Coronary artery (tissue), 2 donors: ENCODE measurements at regions not wholly inside any gene's neighbourhood (a gene's known extent, or its start where the extent isn't known, plus 50 kb on each side); places are given as distances from the start of the nearest gene placed in this dataset.

Experiments
- DNase-seq: peaks from one replicate; pipeline ENCODE4 v3.0.0-alpha.2; 2017; ENCODE audit warnings: low spot score
- H3K27ac ChIP-seq, 2 donors: fragments of 200-600 bp; sonication (generic); one replicate each; pipeline ENCODE4 v1.5.1; 2016 to 2019
- H3K4me3 ChIP-seq: fragments of 200-600 bp; sonication (generic); 2 replicates; pipeline ENCODE4 v1.5.1; 2016; ENCODE audit warnings: mild to moderate bottlenecking, moderate library complexity
- TF ChIP-seq, protein P1 (sequence below): fragments of 200-600 bp; sonication (generic); IDR thresholded peaks from one replicate; pipeline ENCODE4 v1.5.1; 2019; ENCODE audit warnings: antibody characterized with exemption

DNA sequence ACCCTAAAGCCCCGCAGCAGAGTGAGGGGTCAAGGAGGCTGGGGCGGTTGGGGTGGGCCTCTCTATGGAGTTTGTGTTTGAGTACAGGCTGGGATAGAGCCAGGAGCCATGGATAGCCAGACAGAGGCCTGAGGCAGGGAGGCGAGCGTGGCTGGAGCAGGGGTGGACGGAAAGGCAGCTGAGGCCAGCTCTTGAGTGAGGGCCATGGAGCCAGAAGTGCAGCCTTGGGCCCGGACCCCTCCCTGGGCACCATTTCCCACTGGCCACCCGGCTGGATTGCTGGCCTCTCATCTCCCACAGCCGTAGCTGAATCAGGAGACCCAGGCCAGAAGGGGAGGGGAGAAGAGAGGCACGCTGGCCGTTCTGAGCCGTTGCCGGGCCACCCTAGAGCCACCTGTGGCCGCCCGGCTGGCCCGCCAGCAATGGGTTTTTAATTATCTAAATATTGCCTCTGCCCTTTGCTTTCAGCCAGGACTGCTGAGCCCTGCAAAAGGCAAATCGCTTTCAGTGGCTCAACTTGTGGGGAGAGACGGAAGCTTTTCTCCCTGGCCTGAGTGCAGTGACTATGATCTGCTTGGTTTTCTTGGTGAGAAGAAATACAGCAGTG lies 75.2 kb upstream of the GSE1 start:
- H3K27ac ChIP-seq: no peak overlapping the region
- H3K4me3 ChIP-seq: no peak overlapping the region
- no peak for DNase-seq
- TF ChIP-seq, protein P1, sequence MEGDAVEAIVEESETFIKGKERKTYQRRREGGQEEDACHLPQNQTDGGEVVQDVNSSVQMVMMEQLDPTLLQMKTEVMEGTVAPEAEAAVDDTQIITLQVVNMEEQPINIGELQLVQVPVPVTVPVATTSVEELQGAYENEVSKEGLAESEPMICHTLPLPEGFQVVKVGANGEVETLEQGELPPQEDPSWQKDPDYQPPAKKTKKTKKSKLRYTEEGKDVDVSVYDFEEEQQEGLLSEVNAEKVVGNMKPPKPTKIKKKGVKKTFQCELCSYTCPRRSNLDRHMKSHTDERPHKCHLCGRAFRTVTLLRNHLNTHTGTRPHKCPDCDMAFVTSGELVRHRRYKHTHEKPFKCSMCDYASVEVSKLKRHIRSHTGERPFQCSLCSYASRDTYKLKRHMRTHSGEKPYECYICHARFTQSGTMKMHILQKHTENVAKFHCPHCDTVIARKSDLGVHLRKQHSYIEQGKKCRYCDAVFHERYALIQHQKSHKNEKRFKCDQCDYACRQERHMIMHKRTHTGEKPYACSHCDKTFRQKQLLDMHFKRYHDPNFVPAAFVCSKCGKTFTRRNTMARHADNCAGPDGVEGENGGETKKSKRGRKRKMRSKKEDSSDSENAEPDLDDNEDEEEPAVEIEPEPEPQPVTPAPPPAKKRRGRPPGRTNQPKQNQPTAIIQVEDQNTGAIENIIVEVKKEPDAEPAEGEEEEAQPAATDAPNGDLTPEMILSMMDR: no peak

DNA sequence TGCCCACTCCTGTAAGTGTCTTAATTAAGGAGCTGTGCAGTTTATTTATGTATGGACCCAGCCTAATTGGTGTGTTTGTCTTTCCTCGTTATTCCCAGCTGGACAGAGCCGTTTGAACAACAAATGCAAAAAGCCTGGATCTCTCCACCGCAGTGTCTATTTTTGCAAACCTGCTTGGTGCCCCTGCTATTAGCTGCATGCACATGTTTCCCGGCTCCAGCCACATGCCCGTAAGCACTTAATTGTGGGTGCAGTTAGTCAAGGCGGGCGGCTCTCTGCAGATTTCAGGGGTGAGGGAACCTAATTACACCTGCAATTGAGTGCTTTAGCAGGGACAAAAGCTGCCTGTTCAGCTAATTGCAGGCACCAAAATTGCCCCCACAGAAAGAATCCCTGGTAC lies 74.0 kb upstream of the GSE1 start:
- Histone ChIP-seq H3K27ac (no peak overlapping the region), H3K4me3 (no peak overlapping the region)
- DNase-seq: no peak
- TF ChIP-seq, protein P1: no peak

DNA sequence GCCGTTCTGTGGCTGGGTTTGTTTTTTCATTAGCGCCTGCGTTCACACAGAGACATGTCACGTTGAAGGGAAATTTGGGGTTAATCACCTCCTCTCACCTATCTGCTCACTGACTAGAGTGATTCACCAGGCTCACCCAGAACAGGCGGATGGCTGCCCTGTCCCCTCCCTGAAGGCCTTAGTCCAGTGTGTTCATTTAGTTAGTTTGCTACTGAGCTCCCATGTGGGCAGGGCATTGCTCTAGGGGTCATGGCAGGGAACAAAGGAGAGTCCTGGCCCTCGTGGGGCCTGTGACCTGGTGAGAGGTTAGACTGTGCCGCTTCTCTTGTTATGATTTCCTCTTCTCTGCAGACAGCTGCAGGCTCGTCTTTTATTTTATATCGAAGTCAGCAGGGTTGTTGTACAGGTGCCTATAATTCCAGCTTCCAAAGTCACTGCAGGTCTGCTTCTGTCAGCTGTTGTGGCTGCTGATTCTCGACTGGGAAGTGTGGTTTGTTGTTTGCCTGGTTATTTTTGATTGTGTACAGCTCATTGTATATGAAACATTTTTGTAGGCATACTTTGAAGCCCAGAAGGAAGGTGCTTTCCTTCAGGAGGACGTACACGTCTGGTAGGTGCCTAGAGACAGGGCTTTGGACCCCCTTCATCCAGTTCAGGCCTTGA lies 73.4 kb upstream of the GSE1 start:
- DNase-seq: no peak
- TF ChIP-seq, protein P1: no peak
- Histone ChIP-seq H3K4me3 (no peak overlapping the region), H3K27ac (no peak overlapping the region)

DNA sequence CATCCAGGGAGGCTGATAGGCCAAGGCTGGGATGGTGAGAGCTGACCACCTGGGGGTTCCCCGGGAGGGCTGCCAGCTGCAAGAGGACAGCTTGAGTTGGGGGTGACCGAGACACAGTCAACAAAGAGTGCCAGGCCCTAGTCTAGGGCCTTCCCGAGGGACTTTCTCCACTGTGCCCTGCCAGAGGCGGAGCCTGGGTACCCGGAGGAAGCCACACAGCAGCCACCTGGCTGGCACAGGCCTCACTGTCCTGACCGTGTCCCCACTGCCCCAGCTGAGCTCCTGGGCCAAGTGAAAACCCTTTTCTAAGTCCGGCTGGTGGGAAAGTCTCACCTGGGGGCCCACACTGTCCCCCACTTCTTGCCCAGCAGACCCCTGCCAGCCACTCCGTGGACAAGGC lies 71.9 kb upstream of the GSE1 start:
- H3K4me3 ChIP-seq: no peak overlapping the region
- TF ChIP-seq, protein P1: no peak
- no peak overlapping the region for H3K27ac ChIP-seq
- DNase-seq: no peak

DNA sequence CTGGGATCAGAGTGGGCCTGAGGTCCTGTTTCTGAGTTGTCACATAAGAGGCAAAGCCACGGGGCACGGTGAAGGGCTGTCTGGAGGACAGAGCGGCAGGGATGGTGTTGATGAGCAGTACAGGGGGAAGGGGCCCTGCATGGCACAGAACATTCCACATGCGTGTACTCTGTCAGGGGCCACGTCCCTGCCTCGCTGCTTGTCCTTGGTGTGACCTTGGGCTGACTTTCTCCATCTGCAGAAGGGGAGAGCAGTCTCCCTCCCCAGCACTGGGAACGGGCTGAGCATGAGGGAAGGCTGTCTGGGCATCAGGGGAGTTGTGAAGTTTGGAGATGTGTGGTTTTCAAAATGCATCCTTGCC lies 71.5 kb upstream of the GSE1 start:
- no peak overlapping the region for H3K4me3 ChIP-seq
- TF ChIP-seq, protein P1: no peak
- DNase-seq: no peak
- no peak overlapping the region for H3K27ac ChIP-seq

DNA sequence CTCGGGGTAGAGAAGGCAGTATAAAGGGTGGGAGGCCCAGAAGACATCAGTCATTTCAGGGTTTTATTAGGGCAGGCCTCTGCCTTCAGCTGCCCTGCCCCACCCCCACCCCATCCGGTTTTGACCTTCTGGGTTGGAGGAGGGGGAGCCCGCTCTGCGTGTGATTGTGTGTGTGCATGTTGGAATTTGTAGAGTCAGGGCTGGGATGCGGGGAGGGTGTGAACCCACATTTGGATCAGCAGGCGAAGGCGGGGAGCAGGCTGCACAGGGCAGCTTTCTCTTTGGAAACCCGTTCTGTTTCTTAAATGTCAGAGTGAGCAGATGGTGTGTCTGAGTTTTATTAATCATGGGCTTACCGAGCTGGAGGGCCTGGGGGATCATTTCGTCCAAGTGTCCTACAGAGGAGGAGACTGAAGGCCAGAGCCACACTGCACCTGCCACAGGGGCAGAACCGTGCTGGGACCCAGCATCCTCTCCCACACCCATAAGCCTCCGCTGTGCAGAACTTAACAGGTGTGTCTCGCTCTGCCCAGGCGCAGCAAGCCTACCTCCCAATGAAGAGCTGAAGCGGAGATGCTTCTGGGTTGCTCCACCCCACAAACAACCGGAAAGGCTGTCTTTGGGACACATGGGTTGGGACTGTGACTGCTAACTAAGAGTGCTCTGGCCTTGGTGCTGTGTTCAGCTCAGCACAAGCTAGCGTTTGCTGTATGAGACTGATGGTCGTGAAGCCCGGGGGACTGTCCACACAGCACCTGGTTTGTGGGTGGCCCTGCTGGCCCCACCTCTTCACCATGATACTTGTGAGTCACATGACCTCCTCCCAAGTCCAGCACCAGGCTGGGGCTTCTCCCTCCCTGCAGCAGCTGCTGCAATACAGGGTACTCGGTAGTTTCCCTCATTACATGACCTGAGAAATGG lies 70.9 kb upstream of the GSE1 start:
- no peak for DNase-seq
- Histone ChIP-seq H3K4me3 (no peak overlapping the region), H3K27ac (no peak overlapping the region)
- TF ChIP-seq, protein P1: no peak
